Activated CD4-positive, alpha-beta memory T cell treated with anti-CD3 and anti-CD28 coated beads, Interleukin-2, amount 10 ng/mL, durations not matched to agents 7 days and 5 days (primary cell): ENCODE measurements at regions not wholly inside any gene's neighbourhood (a gene's known extent, or its start where the extent isn't known, plus 50 kb on each side); places are given as distances from the start of the nearest gene placed in this dataset.
"Not testable (repeated sequence)": the region's sequence is repeated elsewhere in the genome, so short reads cannot be mapped to it uniquely, and the experiment has no call there.

Experiments
- CTCF ChIA-PET: fragments of 350-600 bp; sonication (Branson Sonifier 250); formaldehyde crosslinking; loops from one replicate; lab custom pipeline; 2021; ENCODE audit warnings: antibody characterized with exemption, inconsistent platforms; lab: Charles Lee
- POLR2A ChIA-PET: fragments of 350-600 bp; sonication (Branson Sonifier 250); formaldehyde crosslinking; loops from one replicate; lab custom pipeline; 2021; ENCODE audit warnings: antibody characterized with exemption; lab: Charles Lee
- DNase-seq: peaks from one replicate; pipeline ENCODE4 v3.0.0-alpha.2; 2020
- H3K27ac Mint-ChIP-seq: one replicate; pipeline ENCODE4 v1.8.0; 2021; ENCODE audit warnings: mild to moderate bottlenecking, mixed read lengths
- H3K27me3 Mint-ChIP-seq: one replicate; pipeline ENCODE4 v1.8.0; 2021; ENCODE audit warnings: mixed read lengths
- H3K36me3 Mint-ChIP-seq: one replicate; pipeline ENCODE4 v1.8.0; 2021; ENCODE audit warnings: low read depth, mixed read lengths
- H3K4me1 Mint-ChIP-seq: one replicate; pipeline ENCODE4 v1.8.0; 2021; ENCODE audit warnings: mixed read lengths
- H3K4me3 Mint-ChIP-seq: one replicate; pipeline ENCODE4 v1.8.0; 2021; ENCODE audit warnings: mild to moderate bottlenecking, mixed read lengths
- H3K9me3 Mint-ChIP-seq: one replicate; pipeline ENCODE4 v1.8.0; 2021; ENCODE audit warnings: mixed read lengths

DNA sequence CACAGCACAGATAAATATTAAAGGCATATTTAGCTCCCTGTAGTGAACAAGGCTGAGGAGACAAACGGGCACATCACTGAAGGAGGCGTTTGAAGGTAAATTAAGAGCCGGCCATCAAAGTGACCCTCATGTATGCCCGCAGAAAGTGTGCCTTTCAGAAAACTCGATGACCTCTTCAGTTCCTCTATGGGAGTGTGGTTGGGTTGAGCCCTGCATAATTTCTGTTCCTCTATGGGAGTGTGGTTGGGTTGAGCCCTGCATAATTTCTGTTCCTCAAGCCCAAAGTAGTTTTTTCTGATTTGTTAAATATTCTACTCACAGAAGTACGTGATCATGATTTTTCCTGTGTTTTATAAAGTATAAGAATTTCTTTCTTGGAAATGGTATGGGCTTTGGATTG is 568.5 kb downstream of the TSN start:
- Mint-ChIP-seq H3K9me3 (no peaks in the 10 kb centered on the region), H3K27me3 (no peaks in the 10 kb centered on the region), H3K4me3 (no peak overlapping the region), H3K36me3 (no peaks in the 10 kb centered on the region), H3K4me1 (no peaks in the 10 kb centered on the region), H3K27ac (no peak overlapping the region)
- CTCF ChIA-PET: no interaction called here
- DNase-seq: no peak
- POLR2A ChIA-PET: no interaction called here

DNA sequence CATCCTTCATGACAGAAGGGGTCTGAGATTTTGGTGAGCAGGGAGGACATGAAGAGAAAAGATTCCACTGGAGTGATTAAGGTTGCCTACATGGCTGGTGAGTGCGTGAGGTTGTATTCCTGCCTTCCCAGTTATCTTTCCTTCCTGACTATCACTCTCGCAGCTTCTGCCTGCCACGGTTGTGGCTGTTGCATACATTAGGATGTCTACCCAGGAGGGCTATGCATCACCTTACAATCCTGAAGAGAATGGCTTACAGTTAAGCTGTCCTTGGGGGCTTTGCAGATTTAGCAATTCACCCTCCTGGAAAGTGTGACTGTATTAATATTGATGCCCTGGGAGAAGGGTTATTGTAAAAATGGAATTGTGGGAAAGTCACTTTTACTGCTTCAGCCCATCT is 571.0 kb downstream of the TSN start:
- no peaks in the 10 kb centered on the region for H3K36me3 Mint-ChIP-seq
- no peaks in the 10 kb centered on the region for H3K9me3 Mint-ChIP-seq
- H3K4me1 Mint-ChIP-seq: no peaks in the 10 kb centered on the region
- no peaks in the 10 kb centered on the region for H3K27me3 Mint-ChIP-seq
- no peak overlapping the region for H3K4me3 Mint-ChIP-seq
- POLR2A ChIA-PET: no interaction called here
- no peak overlapping the region for H3K27ac Mint-ChIP-seq
- CTCF ChIA-PET: no interaction called here
- DNase-seq: no peak

DNA sequence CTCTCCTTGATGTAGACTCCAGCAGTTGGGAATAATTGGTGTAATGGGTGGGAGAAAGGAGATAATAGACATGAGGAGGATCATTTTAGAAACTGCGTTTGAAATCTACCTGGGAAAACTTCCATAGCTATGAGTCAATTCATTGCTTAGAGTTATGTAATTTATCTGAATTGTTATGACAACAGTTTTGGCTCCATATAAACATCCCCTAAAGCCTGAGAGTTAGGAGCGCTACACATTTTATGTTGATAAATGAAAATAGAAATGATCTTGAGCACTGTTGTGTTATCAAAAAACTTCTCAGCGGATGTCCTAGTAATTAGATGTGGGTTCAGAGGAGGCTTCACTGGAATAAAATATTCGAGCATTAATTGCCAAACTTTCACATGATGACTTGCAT is 573.4 kb downstream of the TSN start:
- H3K27ac Mint-ChIP-seq: no peak overlapping the region
- H3K9me3 Mint-ChIP-seq: no peaks in the 10 kb centered on the region
- no peak overlapping the region for H3K4me3 Mint-ChIP-seq
- ChIA-PET POLR2A (no interaction called here), CTCF (no interaction called here)
- H3K4me1 Mint-ChIP-seq: no peaks in the 10 kb centered on the region
- H3K27me3 Mint-ChIP-seq: no peaks in the 10 kb centered on the region
- DNase-seq: no peak
- H3K36me3 Mint-ChIP-seq: no peaks in the 10 kb centered on the region

DNA sequence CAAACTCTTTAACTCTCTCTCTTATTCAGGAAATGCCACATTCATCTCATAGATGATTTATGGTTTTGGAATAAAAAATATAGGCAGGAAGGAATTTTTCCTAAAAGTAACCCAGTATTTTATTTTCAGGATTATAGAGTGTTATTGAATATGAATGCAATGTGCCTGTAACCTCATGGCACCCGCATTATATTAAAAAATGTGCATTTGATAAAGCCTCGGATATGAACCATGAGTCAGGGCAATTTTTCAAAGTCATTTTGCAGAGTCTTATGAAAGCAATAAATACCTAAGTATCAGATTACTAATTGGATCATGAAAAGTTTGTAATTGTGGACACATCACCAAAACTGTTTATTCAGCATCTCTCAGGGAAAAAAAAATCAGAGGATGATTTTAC is 573.8 kb downstream of the TSN start:
- Mint-ChIP-seq H3K4me1 (no peaks in the 10 kb centered on the region), H3K36me3 (no peaks in the 10 kb centered on the region), H3K27ac (no peak overlapping the region), H3K27me3 (no peaks in the 10 kb centered on the region), H3K9me3 (no peaks in the 10 kb centered on the region), H3K4me3 (no peak overlapping the region)
- CTCF ChIA-PET: no interaction called here
- POLR2A ChIA-PET: no interaction called here
- DNase-seq: no peak

DNA sequence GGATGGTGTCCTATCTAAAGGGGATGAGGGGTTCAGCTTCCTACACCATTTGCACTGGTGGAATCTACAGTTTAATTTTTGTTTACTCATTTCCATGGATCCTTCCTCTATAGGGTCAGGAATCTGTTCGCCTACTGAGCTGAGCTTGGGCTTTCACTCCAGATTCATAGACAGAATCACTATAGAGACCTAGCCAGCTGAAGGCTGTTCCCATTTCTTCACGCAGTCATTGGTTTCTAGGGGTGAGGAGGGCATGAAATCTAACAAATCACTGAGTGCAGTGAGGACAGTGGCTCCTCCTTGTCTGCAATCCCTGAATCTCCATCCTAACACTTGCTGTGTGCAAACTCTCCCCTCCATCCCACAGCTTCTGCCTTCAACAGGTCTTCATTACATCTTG is 578.5 kb downstream of the TSN start:
- CTCF ChIA-PET: no interaction called here
- POLR2A ChIA-PET: no interaction called here
- no peak overlapping the region for H3K27ac Mint-ChIP-seq
- H3K27me3 Mint-ChIP-seq: no peaks in the 10 kb centered on the region
- H3K36me3 Mint-ChIP-seq: no peaks in the 10 kb centered on the region
- no peaks in the 10 kb centered on the region for H3K4me1 Mint-ChIP-seq
- DNase-seq: no peak
- H3K4me3 Mint-ChIP-seq: no peak overlapping the region
- H3K9me3 Mint-ChIP-seq: no peaks in the 10 kb centered on the region

DNA sequence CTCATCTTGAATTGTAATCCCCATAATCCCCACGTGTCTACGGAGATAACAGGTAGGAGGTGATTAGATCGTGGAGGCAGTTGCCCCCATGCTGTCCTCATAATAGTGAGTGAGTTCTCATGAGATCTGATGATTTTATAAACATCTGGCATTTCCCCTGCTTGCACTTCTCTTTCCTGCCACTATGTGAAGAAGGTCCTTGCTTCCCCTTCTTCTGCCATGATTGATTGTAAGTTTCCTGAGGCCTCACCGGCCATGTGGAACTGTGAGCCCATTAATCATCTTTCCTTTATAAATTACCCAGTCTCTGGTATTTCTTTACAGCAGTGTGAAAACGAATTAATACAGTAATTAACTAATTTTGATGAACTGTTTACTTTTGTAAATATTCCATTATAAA is 582.5 kb downstream of the TSN start:
- Mint-ChIP-seq H3K27ac (no peak overlapping the region), H3K4me3 (no peak overlapping the region), H3K36me3 (no peaks in the 10 kb centered on the region), H3K4me1 (no peaks in the 10 kb centered on the region), H3K9me3 (no peaks in the 10 kb centered on the region), H3K27me3 (no peaks in the 10 kb centered on the region)
- DNase-seq: no peak
- ChIA-PET POLR2A (no interaction called here), CTCF (no interaction called here)

DNA sequence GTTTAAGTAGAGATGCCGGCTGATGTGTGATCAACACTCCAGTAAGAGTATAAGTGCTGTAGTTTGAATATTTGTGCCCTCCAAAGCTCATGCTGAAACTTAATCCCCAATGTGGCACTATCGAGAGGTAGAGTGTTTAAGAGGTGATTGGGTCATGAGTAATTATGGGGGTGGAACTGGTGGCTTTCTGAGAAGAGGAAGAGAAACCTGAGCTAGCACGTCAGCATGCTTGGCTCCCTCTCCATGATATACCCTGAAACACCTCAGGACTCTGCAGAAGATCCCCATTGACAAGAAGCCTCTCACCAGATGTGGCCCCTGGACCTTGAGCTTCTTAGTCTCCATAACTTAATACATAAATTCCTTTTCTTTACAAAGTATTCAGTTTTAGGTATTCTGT is 584.8 kb downstream of the TSN start:
- no peak for DNase-seq
- H3K4me3 Mint-ChIP-seq: no peak overlapping the region
- H3K36me3 Mint-ChIP-seq: no peaks in the 10 kb centered on the region
- no peaks in the 10 kb centered on the region for H3K27me3 Mint-ChIP-seq
- ChIA-PET CTCF (no interaction called here), POLR2A (no interaction called here)
- H3K27ac Mint-ChIP-seq: no peak overlapping the region
- H3K4me1 Mint-ChIP-seq: no peaks in the 10 kb centered on the region
- peaks cover 2% of the 10 kb centered on the region for H3K9me3 Mint-ChIP-seq

DNA sequence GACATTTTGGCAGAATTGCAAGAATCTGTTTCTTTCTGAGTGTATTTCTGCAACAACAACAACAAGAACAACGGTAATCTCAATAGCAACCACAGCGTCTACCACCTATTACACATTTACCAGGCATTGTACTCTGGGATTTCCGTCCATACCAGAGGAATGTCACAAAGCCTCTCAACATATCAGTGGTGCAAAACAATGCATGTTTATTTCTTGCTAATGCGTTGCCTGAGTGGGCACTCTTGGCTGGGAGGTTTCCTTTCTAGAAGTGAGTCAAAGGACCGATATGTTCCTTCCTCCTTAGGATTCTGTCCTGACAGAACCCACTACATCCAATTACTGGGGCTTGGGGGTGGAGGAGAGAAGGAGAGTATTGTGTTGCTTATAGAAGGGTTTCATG is 585.6 kb downstream of the TSN start:
- POLR2A ChIA-PET: no interaction called here
- Mint-ChIP-seq H3K36me3 (no peaks in the 10 kb centered on the region), H3K4me3 (no peak overlapping the region), H3K4me1 (no peaks in the 10 kb centered on the region), H3K27ac (no peak overlapping the region), H3K27me3 (no peaks in the 10 kb centered on the region), H3K9me3 (peaks cover 4% of the 10 kb centered on the region)
- DNase-seq: no peak
- CTCF ChIA-PET: no interaction called here

DNA sequence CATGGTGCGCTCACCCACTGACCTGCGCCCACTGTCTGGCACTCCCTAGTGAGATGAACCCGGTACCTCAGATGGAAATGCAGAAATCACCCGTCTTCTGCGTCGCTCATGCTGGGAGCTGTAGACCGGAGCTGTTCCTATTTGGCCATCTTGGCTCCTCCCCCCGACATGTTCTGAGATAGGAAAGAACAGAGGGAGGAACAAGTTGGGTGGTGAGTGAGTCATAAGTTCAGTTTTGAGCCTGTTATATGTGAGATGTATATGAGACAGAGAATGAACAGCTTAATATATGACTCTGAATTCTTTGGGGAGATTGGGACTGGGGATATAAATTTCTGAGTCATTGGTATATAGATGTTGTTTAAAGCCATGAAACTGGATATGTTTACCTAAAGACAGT is 596.7 kb downstream of the TSN start:
- H3K27me3 Mint-ChIP-seq, H3K9me3 Mint-ChIP-seq, POLR2A ChIA-PET, H3K36me3 Mint-ChIP-seq, H3K4me3 Mint-ChIP-seq, CTCF ChIA-PET, H3K27ac Mint-ChIP-seq, H3K4me1 Mint-ChIP-seq, DNase-seq: not testable (repeated sequence)

DNA sequence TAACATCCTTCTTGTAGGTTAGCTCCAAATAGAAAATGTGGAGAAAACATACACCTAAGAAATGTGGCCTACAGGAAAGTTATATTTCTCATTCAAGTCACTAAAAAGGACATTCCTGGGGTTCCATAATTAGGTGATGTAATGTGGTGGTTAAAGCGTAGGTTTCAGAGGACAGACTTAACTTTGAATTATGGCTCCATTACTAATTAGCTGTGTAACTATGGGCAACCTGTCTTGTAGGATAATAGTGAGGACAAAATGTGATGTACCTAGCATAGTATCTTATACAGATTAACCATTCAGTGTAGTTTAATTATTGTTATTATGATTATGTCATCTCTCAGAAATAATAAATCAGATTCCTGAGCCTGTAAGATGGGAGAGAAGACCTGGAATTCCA is 602.5 kb downstream of the TSN start:
- POLR2A ChIA-PET: no interaction called here
- DNase-seq: no peak
- Mint-ChIP-seq H3K4me1 (no peaks in the 10 kb centered on the region), H3K36me3 (no peaks in the 10 kb centered on the region), H3K27ac (no peak overlapping the region), H3K27me3 (no peaks in the 10 kb centered on the region), H3K4me3 (no peak overlapping the region), H3K9me3 (no peaks in the 10 kb centered on the region)
- CTCF ChIA-PET: no interaction called here

DNA sequence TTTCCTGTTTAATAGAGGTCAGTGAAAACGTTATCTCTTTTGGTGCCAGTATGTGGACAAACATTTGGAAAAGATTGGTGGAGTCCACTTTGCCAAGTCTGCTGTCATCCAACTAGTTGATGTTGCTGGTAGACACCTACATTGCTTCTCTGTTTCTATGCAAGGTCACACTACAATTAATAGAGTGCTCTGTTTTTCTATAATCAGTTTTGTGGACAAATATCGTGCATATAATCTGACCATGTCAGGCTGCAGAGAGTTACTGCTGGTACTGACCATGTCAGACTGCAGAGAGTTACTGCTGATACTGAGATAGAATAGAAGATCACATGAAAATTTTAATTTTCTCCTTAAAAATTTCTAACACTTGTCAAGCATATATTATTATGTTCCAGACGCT is 603.3 kb downstream of the TSN start:
- CTCF ChIA-PET: no interaction called here
- DNase-seq: no peak
- no peaks in the 10 kb centered on the region for H3K27me3 Mint-ChIP-seq
- no peak overlapping the region for H3K4me3 Mint-ChIP-seq
- no peaks in the 10 kb centered on the region for H3K36me3 Mint-ChIP-seq
- H3K4me1 Mint-ChIP-seq: no peaks in the 10 kb centered on the region
- no peak overlapping the region for H3K27ac Mint-ChIP-seq
- POLR2A ChIA-PET: no interaction called here
- no peaks in the 10 kb centered on the region for H3K9me3 Mint-ChIP-seq

DNA sequence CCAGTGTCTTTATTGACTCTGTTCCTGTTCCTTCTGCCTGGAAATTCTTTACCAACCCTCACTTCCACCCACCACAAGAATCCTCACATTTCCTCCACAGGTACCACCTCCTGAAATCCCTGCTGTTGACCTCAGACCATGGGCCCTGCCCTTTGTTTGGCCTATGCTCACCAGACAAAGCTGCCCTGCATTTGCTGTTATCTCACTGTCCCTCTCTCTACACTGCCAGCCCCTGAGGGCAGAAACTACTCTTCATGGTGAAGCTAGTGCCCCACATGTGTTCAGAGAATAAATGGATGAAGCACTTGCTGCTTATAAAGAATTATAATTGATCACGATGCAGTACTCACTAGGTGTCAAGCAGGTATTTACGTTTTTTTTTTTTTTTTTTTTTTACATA is 608.4 kb downstream of the TSN start:
- H3K36me3 Mint-ChIP-seq: no peaks in the 10 kb centered on the region

DNA sequence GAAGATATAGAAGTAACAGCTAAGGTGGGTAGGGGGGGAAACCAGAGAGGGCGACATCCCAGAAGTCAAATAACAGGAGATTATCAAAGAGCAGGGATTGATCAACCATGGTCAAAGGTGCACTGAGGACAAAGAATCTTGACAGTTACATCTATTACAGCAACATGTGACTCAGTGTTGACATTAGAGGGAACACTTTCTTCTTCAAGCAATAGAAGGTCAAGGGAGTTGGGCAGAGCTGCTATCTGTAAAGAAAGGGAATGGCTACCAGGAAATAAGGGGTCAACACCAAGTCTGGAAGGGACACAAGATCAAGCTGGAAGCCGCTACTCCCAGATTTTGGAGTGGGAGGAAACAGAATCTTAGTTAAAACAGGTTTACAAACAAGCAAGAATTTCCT is 611.0 kb downstream of the TSN start:
- H3K9me3 Mint-ChIP-seq: no peaks in the 10 kb centered on the region

More for the DNA sequence above, 608.4 kb downstream of the TSN start:
- Mint-ChIP-seq H3K4me3 (no peak overlapping the region), H3K4me1 (no peaks in the 10 kb centered on the region), H3K27ac (no peak overlapping the region), H3K27me3 (no peaks in the 10 kb centered on the region), H3K9me3 (no peaks in the 10 kb centered on the region)
- ChIA-PET POLR2A (no interaction called here), CTCF (no interaction called here)
- DNase-seq: no peak

DNA sequence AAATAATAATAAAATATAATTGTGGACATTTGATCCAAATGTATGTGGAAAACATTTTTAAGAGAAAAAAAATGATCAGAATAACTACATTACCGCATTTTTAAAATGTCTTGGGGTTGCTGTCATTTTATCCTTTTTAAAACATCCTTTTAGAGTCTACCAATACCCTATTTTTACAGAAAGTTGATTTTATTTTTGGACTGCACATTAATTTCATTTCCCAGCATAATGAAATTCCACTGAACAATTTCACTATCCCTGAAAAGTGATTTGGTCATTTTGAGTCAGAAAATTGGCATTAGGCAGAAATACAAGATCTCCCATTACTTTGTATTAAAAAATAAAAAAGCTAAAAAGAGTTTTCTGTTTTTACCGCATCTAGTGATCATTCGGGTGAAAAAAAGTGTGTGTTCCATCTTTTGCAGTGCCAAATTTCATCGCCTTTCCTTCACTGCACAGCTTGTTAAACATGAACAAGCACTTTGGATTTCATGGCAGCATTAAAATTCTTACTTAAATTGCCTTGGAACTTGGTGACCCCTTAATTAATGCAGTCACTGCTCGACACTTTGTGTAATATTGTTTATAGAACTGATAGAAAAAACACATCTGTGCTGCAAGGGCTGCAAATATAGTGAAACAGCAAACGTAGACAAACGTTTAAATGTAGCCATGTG is 611.7 kb downstream of the TSN start:
- no peaks in the 10 kb centered on the region for H3K36me3 Mint-ChIP-seq
- H3K27ac Mint-ChIP-seq: no peak overlapping the region
- H3K4me3 Mint-ChIP-seq: no peak overlapping the region
- DNase-seq: no peak
- no peaks in the 10 kb centered on the region for H3K4me1 Mint-ChIP-seq
- ChIA-PET CTCF (no interaction called here), POLR2A (no interaction called here)
- H3K9me3 Mint-ChIP-seq: no peaks in the 10 kb centered on the region
- H3K27me3 Mint-ChIP-seq: no peaks in the 10 kb centered on the region

More for the DNA sequence above, 611.0 kb downstream of the TSN start:
- H3K4me1 Mint-ChIP-seq: no peaks in the 10 kb centered on the region
- no peaks in the 10 kb centered on the region for H3K36me3 Mint-ChIP-seq
- ChIA-PET POLR2A (no interaction called here), CTCF (no interaction called here)
- no peak overlapping the region for H3K4me3 Mint-ChIP-seq
- H3K27ac Mint-ChIP-seq: no peak overlapping the region
- H3K27me3 Mint-ChIP-seq: no peaks in the 10 kb centered on the region
- no peak for DNase-seq
